ENCODE measurements at regions not wholly inside any gene's neighbourhood (a gene's known extent, or its start where the extent isn't known, plus 50 kb on each side); places are given as distances from the start of the nearest gene placed in this dataset.
A peak's percentile ranks its signal among the peaks of the same experiment; 100 is the strongest.
"Not testable (repeated sequence)": the region's sequence is repeated elsewhere in the genome, so short reads cannot be mapped to it uniquely, and the experiment has no call there.

DNA sequence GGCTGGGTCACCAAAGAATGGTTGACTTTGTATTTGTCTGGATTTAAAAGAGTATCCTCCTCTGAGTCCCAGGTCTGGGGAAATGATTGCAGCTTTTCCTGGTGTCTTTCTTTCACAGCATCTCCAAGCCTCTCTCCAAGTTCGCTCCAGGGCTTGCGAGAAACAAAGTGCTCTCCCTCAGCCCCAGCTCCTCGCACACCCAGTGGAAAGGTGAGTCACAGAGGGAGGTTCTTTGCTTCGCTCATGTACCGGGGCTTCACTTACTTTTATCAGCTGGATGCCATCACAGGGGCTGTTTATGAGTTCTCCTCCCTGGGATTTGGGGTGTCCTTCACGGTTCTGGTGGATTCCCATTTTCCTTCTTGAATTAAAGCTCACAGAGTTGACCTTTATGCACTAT lies 252.2 kb upstream of the PLPP4 start:
- DNase-seq (ENCODE audit: low read depth), result no peak

DNA sequence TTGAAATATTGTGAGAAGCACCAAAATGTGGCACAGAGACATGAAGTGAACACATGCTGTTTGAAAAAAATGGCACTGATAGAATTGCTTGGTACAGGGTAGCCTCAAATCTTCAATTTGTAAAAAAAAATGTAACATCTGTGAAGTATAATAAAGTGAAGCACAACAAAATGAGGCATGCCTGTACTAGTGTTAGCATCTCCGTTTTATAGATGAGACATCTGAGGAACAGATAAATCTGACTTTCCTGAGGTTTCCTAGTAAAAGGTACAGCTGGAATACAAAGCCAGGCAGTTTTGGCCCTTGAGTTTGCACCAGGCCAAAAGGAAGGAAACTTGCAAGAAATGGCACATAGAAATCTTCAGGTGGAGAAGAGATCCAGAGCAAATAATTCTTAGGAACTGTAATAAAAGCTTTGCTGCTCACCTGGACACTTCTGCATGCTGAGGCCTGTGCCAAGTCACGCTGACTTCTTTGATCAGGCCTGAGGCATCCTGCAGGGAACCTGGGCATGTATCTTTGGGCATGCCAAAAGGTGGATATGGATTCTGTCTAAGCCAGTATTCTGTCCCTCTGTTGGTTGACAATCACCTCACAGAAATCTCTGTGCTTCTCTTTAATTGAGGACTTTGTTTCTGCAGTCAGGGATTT lies 251.5 kb upstream of the PLPP4 start:
- DNase-seq (ENCODE audit: low read depth), result no peak

GRCh38 chr10:120208488-120208887 lies 248.5 kb upstream of the PLPP4 start:
- DNase-seq (ENCODE audit: low read depth), result no peak

DNA sequence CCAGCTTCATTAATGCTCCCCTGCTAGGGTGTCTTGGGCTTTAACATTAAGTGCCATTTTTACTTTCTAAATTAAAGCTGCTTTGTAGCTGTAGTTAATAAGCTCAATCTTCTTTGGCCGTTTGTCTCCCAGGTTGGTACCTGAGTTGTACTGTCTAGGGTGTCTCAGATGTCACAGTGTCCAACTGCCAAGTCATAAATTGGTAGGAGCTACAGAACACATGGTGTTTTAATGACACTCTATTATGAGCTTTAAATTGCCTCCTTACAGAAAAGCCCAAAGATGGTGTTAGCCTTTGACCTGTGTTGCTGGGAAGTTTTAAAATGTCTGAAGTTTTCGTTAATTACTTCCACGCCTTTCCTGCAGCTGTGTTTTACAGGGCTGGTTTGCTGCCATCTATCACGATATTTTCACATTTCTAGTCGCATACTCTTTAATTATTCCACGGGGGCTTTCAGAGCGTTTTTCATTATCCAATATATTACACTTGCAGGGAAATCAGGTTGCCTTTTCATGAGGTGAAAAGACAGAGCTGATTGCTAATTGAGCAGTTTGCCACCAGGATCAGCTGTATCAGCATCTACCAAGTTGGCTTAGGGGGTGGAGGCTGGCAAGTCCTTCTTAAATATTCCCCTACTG lies 247.8 kb upstream of the PLPP4 start:
- DNase-seq (ENCODE audit: low read depth), result no peak

- no peak for DNase-seq (ENCODE audit: low read depth)
Observed at GRCh38 chr10:120212275-120212674, 244.8 kb upstream of the PLPP4 start.

DNA sequence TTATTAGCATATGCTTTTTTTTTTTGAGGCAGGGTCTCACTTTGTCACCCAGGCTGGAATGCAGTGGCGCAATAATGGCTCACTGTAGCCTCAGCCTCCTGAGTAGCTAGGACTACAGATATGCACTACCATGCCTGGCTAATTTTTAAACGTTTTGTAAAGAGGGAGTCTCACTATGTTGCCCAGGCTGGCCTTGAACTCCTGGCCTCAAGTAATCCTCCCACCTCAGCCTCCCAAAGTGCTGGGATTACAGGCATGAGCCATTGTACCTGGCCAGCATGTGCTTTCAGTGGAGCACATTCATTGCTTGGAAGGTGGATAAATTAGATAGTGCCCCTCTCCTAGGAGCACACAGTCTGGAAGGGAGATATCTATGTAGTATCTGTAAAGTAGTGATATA lies 243.7 kb upstream of the PLPP4 start:
- not testable (repeated sequence) for DNase-seq (ENCODE audit: low read depth)

DNA sequence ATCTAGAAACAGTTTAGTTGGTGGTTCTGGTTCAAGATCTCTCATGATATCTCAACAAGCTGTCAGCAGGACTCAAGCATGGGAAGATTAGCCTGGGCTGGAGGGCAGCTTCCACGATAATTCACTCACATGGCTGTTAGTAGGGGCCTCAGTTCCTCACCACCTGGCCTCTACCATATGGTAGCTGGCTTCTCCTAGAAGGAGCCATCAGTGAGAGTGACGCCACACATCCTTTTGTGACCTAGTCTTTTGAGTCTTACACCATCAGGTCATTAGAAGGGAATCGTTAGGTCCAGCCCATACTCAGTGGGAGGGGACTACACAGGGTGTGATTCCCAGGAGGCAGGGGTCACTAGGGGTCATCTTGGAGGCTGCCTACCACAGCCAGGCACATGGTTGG lies 239.3 kb upstream of the PLPP4 start:
- DNase-seq (ENCODE audit: low read depth), result no peak

GRCh38 chr10:120221873-120222485 lies 235.0 kb upstream of the PLPP4 start:
- peak; percentile 74 for DNase-seq (ENCODE audit: low read depth)

DNA sequence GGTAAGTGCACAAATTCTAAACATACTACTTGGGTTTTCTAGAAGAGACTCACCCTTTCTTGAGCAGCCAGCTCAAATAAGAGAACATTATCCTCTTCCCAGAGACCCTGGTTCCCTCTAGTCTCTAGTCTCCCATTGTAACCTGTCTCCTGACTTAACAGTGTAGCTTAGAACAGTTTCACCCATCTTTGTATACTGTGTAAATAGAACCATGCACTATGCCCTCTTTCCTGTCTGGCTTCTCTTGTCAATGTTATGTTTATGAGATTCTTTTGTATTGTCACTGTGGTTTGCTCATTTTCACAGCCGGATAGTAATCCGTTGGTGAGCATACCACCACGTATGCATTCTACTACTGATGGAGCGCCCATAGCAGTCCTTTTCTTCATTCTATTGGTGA lies 227.4 kb upstream of the PLPP4 start:
- no peak for DNase-seq (ENCODE audit: low read depth)

GRCh38 chr10:120239695-120240094 lies 217.3 kb upstream of the PLPP4 start:
- DNase-seq (ENCODE audit: low read depth), result not testable (repeated sequence)

DNA sequence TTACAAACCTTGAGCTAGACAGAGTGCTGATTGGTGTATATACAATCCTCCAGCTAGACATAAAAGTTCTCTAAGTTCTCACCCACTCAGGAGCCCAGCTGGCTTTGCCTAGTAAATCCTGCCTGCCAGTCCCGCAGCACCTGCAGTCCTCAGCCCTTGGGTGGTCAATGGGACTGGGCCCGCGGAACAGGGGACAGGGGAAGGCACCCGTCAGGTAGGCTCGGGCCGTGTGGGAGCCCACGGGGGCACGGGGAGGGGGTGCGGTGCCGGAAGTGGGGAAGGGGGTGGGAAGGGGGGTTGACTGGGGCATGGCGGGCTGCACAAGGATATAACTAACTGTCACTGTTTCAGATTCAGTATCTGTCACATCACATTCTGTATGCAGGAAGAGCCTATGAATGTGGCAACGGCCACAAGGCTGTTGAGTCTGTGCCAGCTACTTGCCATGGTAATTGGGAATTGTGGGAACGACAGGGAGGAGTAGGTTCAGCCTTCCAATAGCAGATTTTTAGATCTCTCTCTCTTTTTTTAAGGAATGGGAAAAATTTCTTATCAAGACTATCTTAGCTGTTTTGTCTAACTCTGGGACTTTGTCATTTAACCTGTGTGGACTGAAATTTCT lies 205.1 kb upstream of the PLPP4 start:
- no peak for DNase-seq (ENCODE audit: low read depth)

DNA sequence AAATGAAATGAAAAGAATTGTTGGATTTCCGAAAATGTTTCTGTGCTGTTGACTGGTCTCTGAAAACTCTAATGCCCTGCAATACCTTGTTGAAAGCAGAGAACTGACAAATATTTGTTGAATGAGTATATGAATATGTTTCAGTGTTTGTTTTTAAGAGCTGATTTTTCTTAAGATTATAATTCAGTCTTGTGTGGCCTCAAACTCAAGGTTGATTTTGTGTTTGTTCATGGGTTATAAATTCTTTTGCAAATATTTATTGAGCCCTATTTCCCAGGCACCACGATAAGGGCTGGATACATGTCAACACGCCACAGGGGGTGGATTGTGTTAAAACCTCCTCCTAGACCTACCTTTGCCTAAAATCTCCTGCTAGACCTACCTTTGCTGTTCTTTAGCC lies 203.9 kb upstream of the PLPP4 start:
- no peak for DNase-seq (ENCODE audit: low read depth)

DNA sequence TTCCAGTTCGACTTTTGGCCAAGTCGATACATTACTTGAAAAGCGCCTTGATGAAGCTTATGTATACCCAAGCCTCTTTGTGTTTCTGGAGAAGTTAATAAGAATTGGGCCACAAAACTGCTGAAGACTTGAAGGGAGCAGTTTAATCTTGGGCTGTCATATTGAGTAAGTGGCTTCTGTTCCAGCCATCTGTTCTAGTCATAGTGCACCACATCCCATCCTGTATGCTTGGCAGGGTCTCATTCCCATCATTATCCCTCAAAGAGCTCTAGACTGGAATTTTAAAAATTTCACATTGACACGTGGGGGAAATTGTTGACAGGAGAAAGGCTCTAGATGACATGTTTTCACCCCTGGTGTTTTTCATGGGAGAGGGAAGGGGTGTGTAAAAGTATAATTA lies 196.6 kb upstream of the PLPP4 start:
- no peak for DNase-seq (ENCODE audit: low read depth)

DNA sequence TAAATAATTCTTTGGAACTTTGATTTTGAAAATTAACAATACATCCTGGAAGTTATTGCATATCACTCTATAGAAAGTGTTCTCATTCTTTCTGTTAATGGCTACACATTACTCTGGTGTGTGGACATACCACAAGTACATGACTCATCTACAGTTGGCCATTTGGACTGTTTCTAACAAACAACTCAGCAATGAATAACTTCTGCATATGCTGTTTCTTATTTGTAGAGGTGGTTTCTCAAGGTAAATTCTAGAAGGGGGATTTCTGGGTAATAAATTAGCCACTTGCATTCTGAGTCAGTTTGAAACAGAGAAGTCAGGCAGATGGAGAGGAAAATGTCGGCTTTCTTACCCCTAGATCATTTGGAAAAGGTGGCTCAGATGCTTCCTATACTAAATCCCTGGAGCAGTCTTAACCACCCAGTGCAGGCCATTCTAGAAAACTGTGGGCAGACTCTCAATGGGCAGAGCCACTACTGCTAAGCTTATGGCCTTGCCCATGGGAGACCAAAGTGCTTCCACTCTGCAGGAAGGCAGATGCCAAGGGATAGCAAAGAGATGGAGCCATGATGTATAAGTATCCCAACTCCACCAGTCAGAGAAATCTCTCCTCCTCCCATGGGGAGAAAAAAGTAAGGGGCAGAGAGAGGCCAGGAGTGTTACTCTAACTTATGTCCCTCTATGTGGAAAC lies 194.0 kb upstream of the PLPP4 start:
- DNase-seq (ENCODE audit: low read depth), result peak; percentile 12

GRCh38 chr10:120266022-120266421 lies 191.0 kb upstream of the PLPP4 start:
- no peak for DNase-seq (ENCODE audit: low read depth)

GRCh38 chr10:120270906-120271305 lies 186.1 kb upstream of the PLPP4 start:
- no peak for DNase-seq (ENCODE audit: low read depth)

GRCh38 chr10:120271696-120272095 lies 185.3 kb upstream of the PLPP4 start:
- DNase-seq (ENCODE audit: low read depth), result no peak

DNA sequence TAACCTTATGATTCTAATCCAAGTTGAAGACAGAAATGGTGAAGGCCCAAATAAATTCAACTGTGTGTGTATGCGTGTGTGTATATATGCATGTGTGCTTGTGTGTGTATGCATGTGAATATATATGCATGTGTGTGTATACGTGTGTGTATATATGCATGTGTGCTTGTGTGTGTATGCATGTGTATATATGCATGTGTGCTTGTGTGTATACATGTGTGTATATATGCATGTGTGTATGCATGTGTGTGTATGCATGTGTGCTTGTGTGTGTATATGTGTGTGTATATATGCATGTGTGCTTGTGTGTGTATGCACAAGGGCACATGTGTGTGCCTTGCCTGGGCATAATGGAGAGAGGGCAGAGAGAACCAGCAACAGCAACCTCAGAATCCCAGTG lies 184.7 kb upstream of the PLPP4 start:
- no peak for DNase-seq (ENCODE audit: low read depth)

- DNase-seq (ENCODE audit: low read depth), result no peak
Observed at GRCh38 chr10:120278069-120278468, 179.0 kb upstream of the PLPP4 start.

DNA sequence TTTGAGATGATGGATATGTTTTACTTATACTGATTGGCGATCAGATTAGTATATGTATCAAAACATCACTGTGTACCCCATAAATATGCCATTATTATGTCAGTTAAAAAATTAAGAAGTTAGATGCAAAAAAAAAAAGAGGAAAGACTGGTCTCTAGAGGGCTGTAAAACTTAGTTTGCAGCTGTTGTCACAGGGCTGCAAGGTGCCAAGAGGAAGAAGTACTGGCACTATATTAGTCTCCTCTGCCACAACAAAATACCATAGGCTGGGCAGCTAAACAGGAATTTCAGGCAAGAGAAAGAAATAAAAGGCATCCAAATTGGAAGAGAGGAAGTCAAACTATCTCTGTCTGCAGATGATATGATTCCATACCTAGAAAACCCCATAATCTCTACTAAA lies 177.8 kb upstream of the PLPP4 start:
- no peak for DNase-seq (ENCODE audit: low read depth)

- DNase-seq (ENCODE audit: low read depth), result no peak
Observed at GRCh38 chr10:120282421-120282820, 174.6 kb upstream of the PLPP4 start.

- DNase-seq (ENCODE audit: low read depth), result no peak
Observed at GRCh38 chr10:120282846-120283492, 174.1 kb upstream of the PLPP4 start.

All from ELR (cell line).